Ishikawa (cell line): ENCODE measurements at regions not wholly inside any gene's neighbourhood (a gene's known extent, or its start where the extent isn't known, plus 50 kb on each side); places are given as distances from the start of the nearest gene placed in this dataset.

Experiments
- CEBPB ChIP-seq: IDR thresholded peaks from 2 replicates; pipeline ENCODE4 v1.6.1; 2012
- CREB1 ChIP-seq: IDR thresholded peaks from 2 replicates; pipeline ENCODE4 v1.6.1; 2012; ENCODE audit warnings: low read depth
- EGR1 ChIP-seq: IDR thresholded peaks from 2 replicates; pipeline ENCODE4 v1.6.1; 2012
- EP300 ChIP-seq: IDR thresholded peaks from 2 replicates; pipeline ENCODE4 v1.6.1; 2012; ENCODE audit warnings: borderline replicate concordance
- FOXM1 ChIP-seq: IDR thresholded peaks from 2 replicates; pipeline ENCODE4 v1.6.1; 2012; ENCODE audit warnings: low read depth, borderline replicate concordance
- MAX ChIP-seq: IDR thresholded peaks from 2 replicates; pipeline ENCODE4 v1.6.1; 2012
- NFIC ChIP-seq: IDR thresholded peaks from 2 replicates; pipeline ENCODE4 v1.6.1; 2012
- RAD21 ChIP-seq: IDR thresholded peaks from 2 replicates; pipeline ENCODE4 v1.6.1; 2012; ENCODE audit warnings: low read depth
- REST ChIP-seq: IDR thresholded peaks from 2 replicates; pipeline ENCODE4 v1.6.1; 2012; ENCODE audit warnings: low read depth, mild to moderate bottlenecking
- TAF1 ChIP-seq: IDR thresholded peaks from 2 replicates; pipeline ENCODE4 v1.6.1; 2012; ENCODE audit warnings: low read depth, mild to moderate bottlenecking
- TCF12 ChIP-seq: IDR thresholded peaks from 2 replicates; pipeline ENCODE4 v1.6.1; 2012; ENCODE audit warnings: low read depth
- TEAD4 ChIP-seq: IDR thresholded peaks from 2 replicates; pipeline ENCODE4 v1.6.1; 2012
- USF1 ChIP-seq: IDR thresholded peaks from 2 replicates; pipeline ENCODE4 v1.6.1; 2012
- YY1 ChIP-seq: IDR thresholded peaks from 2 replicates; pipeline ENCODE4 v1.6.1; 2012; ENCODE audit warnings: low read depth
- ZBTB7A ChIP-seq: IDR thresholded peaks from 2 replicates; pipeline ENCODE4 v1.6.1; 2012; ENCODE audit warnings: low read depth

GRCh38 chr10:131009791-131010190 lies 301.7 kb downstream of the TCERG1L start:
- TF ChIP-seq TCF12 (no peak), EGR1 (no peak), TAF1 (no peak)

GRCh38 chr10:131010965-131011575 lies 300.5 kb downstream of the TCERG1L start:
- no peak for TF ChIP-seq ZBTB7A
- no peak for TF ChIP-seq YY1
- TF ChIP-seq TAF1, result no peak
- no peak for TF ChIP-seq TCF12
- TF ChIP-seq TEAD4, result no peak

GRCh38 chr10:131011936-131012640 lies 299.4 kb downstream of the TCERG1L start:
- no peak for TF ChIP-seq CREB1
- no peak for TF ChIP-seq TCF12
- no peak for TF ChIP-seq RAD21
- TF ChIP-seq YY1, result no peak
- no peak for TF ChIP-seq NFIC
- no peak for TF ChIP-seq REST
- no peak for TF ChIP-seq EP300
- no peak for TF ChIP-seq FOXM1
- TF ChIP-seq USF1, result no peak
- no peak for TF ChIP-seq TAF1
- no peak for TF ChIP-seq EGR1
- TF ChIP-seq CEBPB, result no peak
- TF ChIP-seq TEAD4, result no peak

GRCh38 chr10:131012641-131012985 lies 298.9 kb downstream of the TCERG1L start:
- TF ChIP-seq CREB1, result no peak
- TF ChIP-seq CEBPB, result no peak
- TF ChIP-seq RAD21, result no peak
- TF ChIP-seq YY1, result no peak
- TF ChIP-seq EP300, result no peak
- no peak for TF ChIP-seq FOXM1
- no peak for TF ChIP-seq EGR1
- TF ChIP-seq NFIC, result no peak
- TF ChIP-seq USF1, result no peak
- TF ChIP-seq REST, result no peak

- TF ChIP-seq MAX (no peak), REST (no peak), EGR1 (no peak), NFIC (no peak), TCF12 (no peak), YY1 (no peak), USF1 (no peak), TAF1 (no peak), TEAD4 (no peak), CREB1 (no peak), FOXM1 (no peak), CEBPB (no peak)
These were observed 298.1 kb downstream of the TCERG1L start for GRCh38 chr10:131013281-131013912.
